ENCODE measurements at regions not wholly inside any gene's neighbourhood (a gene's known extent, or its start where the extent isn't known, plus 50 kb on each side); places are given as distances from the start of the nearest gene placed in this dataset.

DNA sequence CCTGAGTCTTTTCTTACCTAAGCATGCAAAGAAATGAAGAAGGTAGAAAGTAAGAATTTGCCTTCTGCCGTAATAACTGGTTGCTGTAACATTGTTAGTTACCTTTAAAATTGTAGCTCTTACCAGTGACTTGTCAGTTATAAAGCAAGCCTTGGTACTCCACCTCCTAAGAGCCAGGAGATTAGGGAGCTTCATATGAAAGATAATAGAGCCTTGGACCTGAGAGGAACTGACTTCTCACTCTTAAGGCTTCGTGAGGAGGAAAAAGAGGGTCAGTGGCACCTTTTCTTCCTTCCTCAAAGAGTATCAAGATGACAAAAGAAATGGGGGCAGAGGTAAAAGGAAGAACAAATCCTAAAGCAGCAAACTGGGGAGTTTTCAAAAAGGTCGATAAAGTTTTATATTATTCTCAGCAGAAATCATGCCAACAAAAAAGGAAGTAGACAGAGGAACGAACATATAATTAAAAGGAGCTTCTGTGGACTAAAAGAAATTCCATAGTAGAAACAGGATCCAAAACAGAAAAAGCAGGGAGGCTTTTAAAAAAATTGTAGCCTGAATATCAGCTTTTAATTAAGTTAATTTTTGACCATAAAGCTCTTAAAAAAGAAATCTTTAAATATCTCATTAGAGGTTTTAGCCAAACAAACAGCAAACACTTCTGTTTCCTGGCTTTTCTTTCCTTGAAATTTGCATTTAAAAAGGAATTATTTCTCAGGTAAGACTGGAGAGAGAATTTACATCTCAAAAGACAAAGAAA, 847.1 kb upstream of the ALCAM start:
- no peak overlapping the region for H3K4me3 ChIP-seq (ENCODE audit: low read depth, low read length)

DNA sequence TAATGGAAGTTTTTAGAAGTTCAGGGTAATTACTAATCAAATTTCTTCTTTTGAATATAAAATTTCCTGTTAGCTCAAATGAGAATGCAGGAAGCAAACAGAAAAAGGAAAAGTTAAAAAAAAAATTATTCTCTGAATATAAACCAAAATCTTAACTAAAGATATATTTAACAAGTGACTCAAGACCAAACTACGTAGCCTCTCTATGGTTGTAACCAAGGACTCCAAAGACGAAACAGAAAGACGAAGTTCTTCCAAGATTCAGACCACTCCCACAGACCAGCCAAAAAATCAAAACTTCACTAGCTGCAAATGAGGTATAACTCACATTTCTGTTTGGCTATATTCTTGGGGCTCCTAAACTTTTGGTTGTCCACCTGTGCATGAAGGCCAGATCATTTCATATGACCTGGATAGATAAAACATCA, 846.5 kb upstream of the ALCAM start:
- H3K4me3 ChIP-seq (ENCODE audit: low read depth, low read length) = no peak overlapping the region

DNA sequence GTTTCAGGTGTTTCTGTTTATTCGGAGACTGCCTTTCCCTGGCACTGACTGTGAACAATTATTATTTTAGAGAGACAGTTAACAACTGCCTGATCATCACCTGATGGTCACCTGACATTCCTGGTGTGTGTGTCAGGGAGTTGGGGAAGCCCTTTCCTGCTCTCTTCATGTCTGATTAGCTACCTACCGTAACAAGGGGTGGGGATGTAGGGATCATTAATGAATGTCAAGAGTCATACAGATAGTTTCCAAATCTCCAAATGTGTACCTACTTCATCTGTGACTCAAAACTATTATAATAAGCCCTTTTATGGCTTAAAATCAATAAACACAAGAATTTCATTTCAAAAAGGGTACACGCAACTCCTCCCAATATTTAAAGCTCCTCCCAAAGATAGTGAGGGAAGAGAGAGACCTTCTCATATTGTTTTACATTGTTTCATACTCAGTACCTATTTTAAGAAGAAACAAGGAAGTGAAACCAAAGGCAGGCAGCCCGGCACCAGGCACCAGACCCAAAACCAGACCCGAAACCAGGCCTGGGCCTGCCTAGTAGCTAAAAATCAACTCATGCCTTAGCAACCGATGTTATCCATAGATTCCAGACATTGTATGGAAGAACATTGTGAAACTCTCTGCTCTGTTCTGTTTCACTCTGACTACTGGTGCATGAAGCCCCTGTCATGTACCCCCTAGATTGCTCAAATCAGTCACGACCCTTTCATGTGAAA, 844.9 kb upstream of the ALCAM start:
- no peak overlapping the region for H3K4me3 ChIP-seq (ENCODE audit: low read depth, low read length)

DNA sequence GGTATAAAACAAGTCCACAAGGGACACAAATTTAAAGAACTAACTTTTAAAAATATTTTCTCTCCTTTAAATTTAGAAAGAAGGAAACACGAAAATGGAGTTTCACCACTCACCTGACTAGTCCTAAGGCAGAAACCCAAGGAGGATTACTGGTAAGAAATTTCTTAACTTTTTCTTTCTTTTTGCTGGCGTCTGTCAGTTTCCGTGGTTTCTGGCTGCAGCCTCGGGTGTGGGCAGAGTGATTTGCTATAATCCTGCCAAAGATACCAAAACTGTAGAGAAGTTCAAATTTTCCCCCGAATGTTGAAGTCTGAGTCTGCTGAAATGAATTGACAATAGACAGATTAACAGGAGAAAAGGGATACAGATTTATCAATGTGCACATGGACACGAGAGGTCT, 843.6 kb upstream of the ALCAM start:
- no peak overlapping the region for H3K4me3 ChIP-seq (ENCODE audit: low read depth, low read length)

- no peak overlapping the region for H3K4me3 ChIP-seq (ENCODE audit: low read depth, low read length)
These were observed 839.8 kb upstream of the ALCAM start for GRCh38 chr3:104526901-104527401.

- H3K4me3 ChIP-seq (ENCODE audit: low read depth, low read length) = no peak overlapping the region
These were observed 835.8 kb upstream of the ALCAM start for GRCh38 chr3:104530934-104531333.

DNA sequence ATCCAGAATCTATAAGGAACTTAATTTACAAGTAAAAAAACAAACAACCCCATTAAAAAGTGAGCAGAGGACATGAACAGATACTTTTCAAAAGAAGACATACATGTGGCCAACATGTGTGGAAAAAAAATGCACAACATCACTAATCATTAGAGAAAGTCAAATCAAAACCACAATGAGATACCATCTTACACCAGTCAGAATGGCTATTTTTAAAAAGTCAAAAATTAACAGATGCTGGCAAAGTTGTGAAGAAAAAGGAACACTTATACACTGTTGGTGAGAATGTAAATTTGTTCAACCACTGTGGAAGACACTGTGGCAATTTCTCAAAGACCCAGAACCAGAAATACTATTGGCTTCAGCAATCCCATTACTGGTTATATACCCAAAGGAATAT, 830.0 kb upstream of the ALCAM start:
- no peak overlapping the region for H3K4me3 ChIP-seq (ENCODE audit: low read depth, low read length)

DNA sequence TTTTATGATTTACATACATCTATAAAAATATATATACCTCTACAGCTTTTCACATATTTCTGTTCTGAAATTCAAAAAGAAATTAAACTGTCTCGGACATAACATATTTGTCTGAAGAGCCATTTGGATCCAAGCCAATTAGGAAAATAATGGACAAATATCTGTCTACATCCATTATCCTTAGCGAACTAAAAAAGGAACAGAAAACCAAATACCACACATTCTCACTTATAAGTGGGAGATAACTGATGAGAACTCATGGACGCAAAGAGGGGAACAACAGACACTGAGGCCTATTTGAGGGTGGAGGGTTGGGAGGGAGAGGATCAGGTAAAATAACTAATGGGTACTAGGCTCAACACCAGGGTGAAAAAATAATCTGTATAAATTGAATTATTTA, 829.4 kb upstream of the ALCAM start:
- no peak overlapping the region for H3K4me3 ChIP-seq (ENCODE audit: low read depth, low read length)

DNA sequence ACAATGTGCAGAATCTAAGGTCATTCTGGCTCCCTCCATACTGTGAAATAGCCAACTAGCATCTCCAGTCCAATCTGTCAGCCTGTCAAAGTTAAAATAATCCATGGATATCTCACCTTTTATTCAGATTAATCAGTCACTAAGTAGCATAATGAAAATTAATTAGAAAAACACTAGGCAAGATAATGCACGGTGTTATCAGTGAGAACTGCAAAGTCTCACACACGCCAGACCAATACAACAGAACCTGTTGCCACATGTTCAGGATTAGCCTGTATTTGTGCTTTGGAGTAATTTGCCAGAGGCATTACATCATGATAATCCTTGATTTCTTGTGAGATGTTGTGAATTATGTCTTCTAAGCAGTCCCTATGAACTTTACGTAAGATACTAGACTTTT, 820.4 kb upstream of the ALCAM start:
- H3K4me3 ChIP-seq (ENCODE audit: low read depth, low read length) = no peak overlapping the region

GRCh38 chr3:104547031-104547430, 819.7 kb upstream of the ALCAM start:
- H3K4me3 ChIP-seq (ENCODE audit: low read depth, low read length) = no peak overlapping the region

DNA sequence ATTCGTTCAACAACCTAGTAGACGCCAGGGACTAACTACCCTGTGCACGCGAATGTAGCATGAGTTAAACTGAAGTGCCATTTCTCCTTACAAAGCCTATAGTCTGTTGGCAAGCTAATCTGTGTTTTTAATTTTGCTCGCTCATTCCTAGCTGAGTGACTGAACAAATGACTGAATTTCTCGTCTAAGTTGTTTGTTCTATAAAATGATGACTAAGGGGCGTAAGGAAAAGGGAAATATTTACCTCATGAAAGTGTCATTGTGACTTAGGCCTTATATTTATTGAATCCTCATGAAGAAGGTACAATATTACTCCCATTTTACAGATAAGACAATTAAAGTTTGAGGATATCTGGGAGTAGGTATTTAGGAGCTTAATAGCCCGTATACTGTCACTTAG, 818.3 kb upstream of the ALCAM start:
- no peak overlapping the region for H3K4me3 ChIP-seq (ENCODE audit: low read depth, low read length)

- no peak overlapping the region for H3K4me3 ChIP-seq (ENCODE audit: low read depth, low read length)
These were observed 817.5 kb upstream of the ALCAM start for GRCh38 chr3:104549099-104549714.

DNA sequence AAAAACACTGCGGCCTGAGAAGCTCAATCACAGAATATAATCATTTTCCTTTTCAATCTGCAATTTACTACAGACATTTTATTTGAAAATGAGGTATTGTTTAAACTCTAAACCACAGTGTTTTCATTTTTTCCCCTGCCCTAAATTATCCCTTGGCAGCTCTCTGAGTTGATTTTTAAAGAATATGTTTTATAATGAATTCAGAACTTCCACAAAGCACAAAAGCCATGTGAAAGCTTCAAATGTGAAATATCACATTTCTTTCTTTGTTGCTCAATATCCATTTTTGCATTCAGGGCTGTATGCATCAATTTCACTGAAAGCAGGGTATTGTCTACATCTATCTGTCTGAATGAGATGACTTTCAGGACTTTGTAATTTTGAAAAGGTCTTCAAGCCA, 813.6 kb upstream of the ALCAM start:
- no peak overlapping the region for H3K4me3 ChIP-seq (ENCODE audit: low read depth, low read length)

- H3K4me3 ChIP-seq (ENCODE audit: low read depth, low read length) = no peak overlapping the region
These were observed 812.3 kb upstream of the ALCAM start for GRCh38 chr3:104554425-104554824.

GRCh38 chr3:104555728-104556127, 811.0 kb upstream of the ALCAM start:
- H3K4me3 ChIP-seq (ENCODE audit: low read depth, low read length) = no peak overlapping the region

DNA sequence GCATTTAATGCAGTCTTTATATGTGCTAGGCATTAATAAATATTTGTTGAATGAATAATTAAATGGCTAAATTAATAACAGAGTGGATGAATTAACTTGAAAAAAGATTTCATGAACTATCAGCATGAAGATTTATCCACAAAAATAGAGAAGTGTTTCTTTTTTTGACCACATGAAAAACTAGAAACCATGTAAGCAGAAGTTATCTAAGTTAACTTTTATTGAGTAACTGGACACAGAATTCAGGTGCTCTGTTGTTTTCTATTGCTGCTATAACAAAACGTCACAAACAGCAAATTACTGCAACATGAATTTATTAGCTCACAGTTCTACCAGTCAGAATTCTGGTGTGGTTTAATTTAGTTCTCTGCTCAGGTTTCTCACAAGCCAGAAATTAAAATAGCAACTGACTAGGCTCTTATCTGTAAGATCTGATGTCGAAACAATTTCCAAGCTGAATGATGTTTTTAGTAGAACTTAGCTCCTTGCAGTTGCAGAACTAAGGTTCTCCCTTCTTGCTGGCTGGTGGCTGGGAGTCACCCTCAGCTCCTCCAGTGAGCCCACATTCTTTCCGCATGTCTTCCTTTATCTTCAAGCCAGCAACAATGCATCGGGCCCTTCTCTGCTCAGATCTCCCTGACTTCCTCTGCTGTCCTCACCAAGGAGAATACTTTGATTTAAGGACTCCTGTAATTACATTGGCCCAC, 810.2 kb upstream of the ALCAM start:
- no peak overlapping the region for H3K4me3 ChIP-seq (ENCODE audit: low read depth, low read length)

- H3K4me3 ChIP-seq (ENCODE audit: low read depth, low read length) = no peak overlapping the region
These were observed 805.4 kb upstream of the ALCAM start for GRCh38 chr3:104561324-104561723.

DNA sequence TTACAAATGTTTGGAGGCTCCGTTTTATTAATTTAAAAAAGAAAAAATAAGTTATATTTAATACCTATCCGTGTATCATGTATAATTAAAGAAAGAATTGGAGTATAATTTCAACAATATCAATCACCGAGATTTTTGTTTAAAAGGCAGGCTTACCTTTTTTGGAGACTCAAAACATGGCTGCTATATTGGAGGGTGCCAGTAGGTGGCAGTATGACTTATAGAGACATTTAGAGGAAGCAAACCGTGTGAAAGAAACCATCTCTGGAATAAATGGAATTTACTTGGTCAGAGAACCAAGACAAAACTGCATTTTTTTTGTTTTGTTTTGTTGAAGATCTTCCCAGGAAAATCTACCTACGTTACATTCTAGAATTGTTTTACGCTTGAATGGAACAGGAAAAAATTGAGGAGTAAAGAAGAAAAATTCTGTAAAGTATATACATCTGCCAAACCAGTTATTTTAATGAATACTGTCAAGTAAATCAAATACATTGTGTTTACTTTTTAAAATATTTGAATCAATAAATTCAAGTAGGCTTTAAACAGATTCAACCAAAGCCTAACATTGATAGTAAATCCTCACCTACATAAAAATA, 802.6 kb upstream of the ALCAM start:
- H3K4me3 ChIP-seq (ENCODE audit: low read depth, low read length) = no peak overlapping the region

GRCh38 chr3:104566054-104566453, 800.7 kb upstream of the ALCAM start:
- H3K4me3 ChIP-seq (ENCODE audit: low read depth, low read length) = no peak overlapping the region

DNA sequence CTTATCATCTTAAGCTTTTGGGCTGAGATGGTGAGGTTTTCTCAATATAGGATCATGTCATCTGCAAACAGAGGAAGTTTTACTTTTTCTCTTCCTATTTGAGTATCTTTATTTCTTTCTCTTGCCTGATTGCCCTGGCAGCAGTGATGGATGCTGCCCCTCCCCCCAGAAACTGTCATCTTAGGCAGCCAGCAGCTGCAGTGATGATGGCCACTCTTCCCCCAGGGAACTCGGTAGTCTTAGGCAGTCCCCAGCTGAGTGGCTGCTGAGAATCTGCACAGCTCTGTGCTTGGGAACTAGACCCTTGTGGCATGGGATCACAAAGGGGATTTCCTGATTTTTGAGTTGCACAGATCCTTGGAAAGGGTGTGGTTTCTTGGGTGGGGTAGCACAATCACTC, 791.1 kb upstream of the ALCAM start:
- H3K4me3 ChIP-seq (ENCODE audit: low read depth, low read length) = no peak overlapping the region

DNA sequence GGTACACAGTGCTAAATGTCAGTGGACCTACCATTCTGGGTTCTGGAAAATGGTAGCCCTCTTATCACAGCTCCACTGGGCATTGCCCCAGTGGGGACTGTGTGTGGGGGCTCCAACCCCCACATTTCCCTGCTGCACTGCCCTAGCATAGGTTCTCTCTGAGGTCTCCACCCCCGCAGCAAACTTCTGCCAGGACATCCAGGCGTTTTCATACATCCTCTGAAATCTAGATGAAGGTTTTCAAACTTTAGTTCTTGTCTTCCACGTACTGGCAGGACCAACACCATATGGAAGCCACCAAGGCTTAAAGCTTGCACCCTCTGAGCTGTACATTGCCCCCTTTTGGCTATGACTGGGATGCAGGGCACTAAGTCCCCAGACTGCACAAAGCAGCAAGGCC, 788.2 kb upstream of the ALCAM start:
- H3K4me3 ChIP-seq (ENCODE audit: low read depth, low read length) = no peak overlapping the region
